ENCODE measurements at regions not wholly inside any gene's neighbourhood (a gene's known extent, or its start where the extent isn't known, plus 50 kb on each side); places are given as distances from the start of the nearest gene placed in this dataset.

DNA sequence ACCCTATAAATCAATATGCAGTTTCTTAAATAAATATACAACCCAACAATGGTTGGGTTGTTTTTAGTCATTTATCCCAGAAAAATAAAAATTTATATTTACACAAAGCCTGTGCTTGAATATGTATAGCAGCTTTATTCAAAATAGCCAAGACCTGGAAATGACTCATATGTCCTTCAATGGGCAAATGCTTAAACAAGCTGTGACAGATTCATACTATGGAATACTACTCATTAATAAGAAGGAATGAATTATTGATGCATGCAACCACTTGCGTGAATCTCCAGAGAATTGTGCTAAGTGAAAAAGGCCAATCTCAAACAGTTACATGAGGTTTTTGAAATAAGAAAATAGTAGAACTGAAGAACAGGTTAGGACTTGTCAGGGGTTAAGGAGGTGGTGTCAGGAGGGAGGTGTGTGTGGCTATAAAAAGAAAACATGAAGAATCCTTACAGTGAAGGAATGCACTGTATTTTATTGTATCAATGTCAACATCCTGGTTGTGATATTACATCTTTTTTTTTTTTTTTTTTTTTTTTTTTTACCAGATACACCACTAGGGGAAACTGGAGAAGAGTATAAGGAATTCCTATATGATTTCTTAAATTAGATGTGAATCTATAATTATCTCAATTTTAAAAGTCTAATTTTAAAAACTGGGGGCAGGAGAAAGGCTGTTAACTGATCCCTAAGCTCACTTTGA lies 82.4 kb upstream of the CD44 start:
- TF ChIP-seq CREB1 (IDR thresholded peaks at IDR 0.05; ENCODE audit: low read depth) = no peak
- no peak for TF ChIP-seq RAD21 (IDR thresholded peaks at IDR 0.05; ENCODE audit: low read depth)
- TF ChIP-seq, protein P1, sequence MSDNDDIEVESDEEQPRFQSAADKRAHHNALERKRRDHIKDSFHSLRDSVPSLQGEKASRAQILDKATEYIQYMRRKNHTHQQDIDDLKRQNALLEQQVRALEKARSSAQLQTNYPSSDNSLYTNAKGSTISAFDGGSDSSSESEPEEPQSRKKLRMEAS (IDR thresholded peaks at IDR 0.05) = no peak
- TF ChIP-seq NFIC (IDR thresholded peaks at IDR 0.05) = no peak
- no peak for TF ChIP-seq TEAD4 (IDR thresholded peaks at IDR 0.05)
- TF ChIP-seq, protein P2, sequence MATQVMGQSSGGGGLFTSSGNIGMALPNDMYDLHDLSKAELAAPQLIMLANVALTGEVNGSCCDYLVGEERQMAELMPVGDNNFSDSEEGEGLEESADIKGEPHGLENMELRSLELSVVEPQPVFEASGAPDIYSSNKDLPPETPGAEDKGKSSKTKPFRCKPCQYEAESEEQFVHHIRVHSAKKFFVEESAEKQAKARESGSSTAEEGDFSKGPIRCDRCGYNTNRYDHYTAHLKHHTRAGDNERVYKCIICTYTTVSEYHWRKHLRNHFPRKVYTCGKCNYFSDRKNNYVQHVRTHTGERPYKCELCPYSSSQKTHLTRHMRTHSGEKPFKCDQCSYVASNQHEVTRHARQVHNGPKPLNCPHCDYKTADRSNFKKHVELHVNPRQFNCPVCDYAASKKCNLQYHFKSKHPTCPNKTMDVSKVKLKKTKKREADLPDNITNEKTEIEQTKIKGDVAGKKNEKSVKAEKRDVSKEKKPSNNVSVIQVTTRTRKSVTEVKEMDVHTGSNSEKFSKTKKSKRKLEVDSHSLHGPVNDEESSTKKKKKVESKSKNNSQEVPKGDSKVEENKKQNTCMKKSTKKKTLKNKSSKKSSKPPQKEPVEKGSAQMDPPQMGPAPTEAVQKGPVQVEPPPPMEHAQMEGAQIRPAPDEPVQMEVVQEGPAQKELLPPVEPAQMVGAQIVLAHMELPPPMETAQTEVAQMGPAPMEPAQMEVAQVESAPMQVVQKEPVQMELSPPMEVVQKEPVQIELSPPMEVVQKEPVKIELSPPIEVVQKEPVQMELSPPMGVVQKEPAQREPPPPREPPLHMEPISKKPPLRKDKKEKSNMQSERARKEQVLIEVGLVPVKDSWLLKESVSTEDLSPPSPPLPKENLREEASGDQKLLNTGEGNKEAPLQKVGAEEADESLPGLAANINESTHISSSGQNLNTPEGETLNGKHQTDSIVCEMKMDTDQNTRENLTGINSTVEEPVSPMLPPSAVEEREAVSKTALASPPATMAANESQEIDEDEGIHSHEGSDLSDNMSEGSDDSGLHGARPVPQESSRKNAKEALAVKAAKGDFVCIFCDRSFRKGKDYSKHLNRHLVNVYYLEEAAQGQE (IDR thresholded peaks at IDR 0.05; ENCODE audit: low read depth) = no peak
- no peak for TF ChIP-seq EGR1 (IDR thresholded peaks at IDR 0.05)
- TF ChIP-seq FOXM1 (IDR thresholded peaks at IDR 0.05; ENCODE audit: borderline replicate concordance, low read depth) = no peak
- no peak for TF ChIP-seq YY1 (IDR thresholded peaks at IDR 0.05; ENCODE audit: low read depth)
- TF ChIP-seq TAF1 (IDR thresholded peaks at IDR 0.05; ENCODE audit: low read depth) = no peak

Measured in Ishikawa (cell line).